Neural progenitor cell (in vitro differentiated cells): ENCODE measurements at regions not wholly inside any gene's neighbourhood (a gene's known extent, or its start where the extent isn't known, plus 50 kb on each side); places are given as distances from the start of the nearest gene placed in this dataset.

Experiments
- DNase-seq: peaks from one replicate; pipeline ENCODE4 v3.0.0-alpha.2; 2016; ENCODE audit warnings: low spot score
- H2AFZ ChIP-seq: fragments of 200-600 bp; sonication (generic); replicated peaks from 2 replicates; pipeline ENCODE4 v1.6.1; 2016; ENCODE audit warnings: antibody characterized with exemption
- H3F3A ChIP-seq: fragments of 200-600 bp; sonication (generic); 2 replicates; pipeline ENCODE4 v1.6.1; 2016; ENCODE audit warnings: antibody characterized with exemption, low read depth
- H3K27ac ChIP-seq: fragments of 200-600 bp; sonication (generic); 2 replicates; pipeline ENCODE4 v1.5.1; 2016; ENCODE audit warnings: mild to moderate bottlenecking
- H3K27me3 ChIP-seq: fragments of 200-600 bp; sonication (generic); 2 replicates; pipeline ENCODE4 v1.6.1; 2016; ENCODE audit warnings: mild to moderate bottlenecking, moderate library complexity
- H3K36me3 ChIP-seq: fragments of 200-600 bp; sonication (generic); 2 replicates; pipeline ENCODE4 v1.5.1; 2016
- H3K4me1 ChIP-seq: fragments of 200-600 bp; sonication (generic); 2 replicates; pipeline ENCODE4 v1.6.1; 2016; ENCODE audit warnings: mixed run types
- H3K4me2 ChIP-seq: fragments of 200-600 bp; sonication (generic); 2 replicates; pipeline ENCODE4 v1.6.1; 2016
- H3K4me3 ChIP-seq: fragments of 200-600 bp; sonication (generic); 2 replicates; pipeline ENCODE4 v1.5.1; 2016
- H3K79me2 ChIP-seq: fragments of 200-600 bp; sonication (generic); 2 replicates; pipeline ENCODE4 v1.6.1; 2016; ENCODE audit warnings: low read depth
- H3K9ac ChIP-seq: fragments of 200-600 bp; sonication (generic); 2 replicates; pipeline ENCODE4 v1.6.1; 2016
- H3K9me3 ChIP-seq: fragments of 200-600 bp; sonication (generic); 2 replicates; pipeline ENCODE4 v1.5.1; 2016; ENCODE audit warnings: low read depth
- H4K20me1 ChIP-seq: fragments of 200-600 bp; sonication (generic); 2 replicates; pipeline ENCODE4 v1.6.1; 2016; ENCODE audit warnings: low read depth
- H3K27ac Mint-ChIP-seq: 3 replicates; pipeline ENCODE4 v1.8.0; 2021; ENCODE audit warnings: mixed read lengths
- H3K27me3 Mint-ChIP-seq: 2 replicates; pipeline ENCODE4 v1.8.0; 2022; ENCODE audit warnings: low read depth, mild to moderate bottlenecking, inconsistent platforms, moderate library complexity, mixed read lengths; ENCODE audit not compliant: insufficient read depth
- H3K36me3 Mint-ChIP-seq: 3 replicates; pipeline ENCODE4 v1.8.0; 2021; ENCODE audit warnings: mixed read lengths
- H3K4me1 Mint-ChIP-seq: 3 replicates; pipeline ENCODE4 v1.8.0; 2021; ENCODE audit warnings: mixed read lengths
- H3K4me3 Mint-ChIP-seq: 3 replicates; pipeline ENCODE4 v1.8.0; 2021; ENCODE audit warnings: mild to moderate bottlenecking, moderate library complexity, mixed read lengths
- H3K9me3 Mint-ChIP-seq: 3 replicates; pipeline ENCODE4 v1.8.0; 2020; ENCODE audit warnings: mixed read lengths
- EZH2 ChIP-seq: fragments of 200-600 bp; sonication (generic); IDR thresholded peaks from 2 replicates; pipeline ENCODE4 v1.6.1; 2017; ENCODE audit warnings: antibody characterized with exemption, mild to moderate bottlenecking, moderate library complexity
- EZH2phosphoT487 ChIP-seq: fragments of 200-600 bp; sonication (generic); IDR thresholded peaks from 2 replicates; pipeline ENCODE4 v1.6.1; 2017; ENCODE audit warnings: antibody characterized with exemption
- TF ChIP-seq, protein P1 (sequence below): fragments of 200-600 bp; sonication (generic); IDR thresholded peaks from 2 replicates; pipeline ENCODE4 v1.5.1; 2017; ENCODE audit warnings: antibody characterized with exemption, mild to moderate bottlenecking

DNA sequence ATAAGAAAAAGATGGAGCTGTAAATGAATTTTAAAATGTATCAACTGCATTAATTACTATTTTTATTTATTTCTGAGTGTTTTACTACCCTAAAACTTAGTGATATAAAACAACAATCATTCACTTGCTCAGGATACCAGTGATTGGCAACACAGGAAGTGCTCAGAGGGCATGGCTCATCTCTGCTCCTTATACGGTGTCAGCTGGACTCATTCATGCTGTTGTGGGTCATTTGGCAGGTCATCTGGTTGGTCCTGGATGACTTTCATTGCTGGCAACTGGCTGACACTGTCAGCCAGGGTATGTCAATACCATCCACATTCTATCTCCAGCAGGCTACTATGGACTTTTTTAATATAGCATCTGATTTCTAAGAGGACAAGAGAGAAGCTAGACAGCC is 689.6 kb upstream of the NECTIN3 start:
- H3K27ac ChIP-seq, result no peak overlapping the region
- no peak overlapping the region for H3K4me2 ChIP-seq
- peaks cover 5% of the 10 kb centered on the region for H3K27me3 Mint-ChIP-seq
- no peak for DNase-seq
- H2AFZ ChIP-seq, result no peak overlapping the region
- no peak overlapping the region for H3K9ac ChIP-seq
- no peaks in the 10 kb centered on the region for H3K4me1 ChIP-seq
- peaks cover 31% of the 10 kb centered on the region for H3K4me1 Mint-ChIP-seq
- peaks cover 5% of the 10 kb centered on the region for H3K36me3 Mint-ChIP-seq
- no peaks in the 10 kb centered on the region for H3K36me3 ChIP-seq
- no peak overlapping the region for H3K4me3 Mint-ChIP-seq
- no peaks in the 10 kb centered on the region for H3K9me3 ChIP-seq
- peak overlapping the region; percentile 50 for H3K27ac Mint-ChIP-seq
- no peaks in the 10 kb centered on the region for H3K27me3 ChIP-seq
- no peak overlapping the region for H3K4me3 ChIP-seq
- no peaks in the 10 kb centered on the region for H3F3A ChIP-seq
- TF ChIP-seq, protein P1, sequence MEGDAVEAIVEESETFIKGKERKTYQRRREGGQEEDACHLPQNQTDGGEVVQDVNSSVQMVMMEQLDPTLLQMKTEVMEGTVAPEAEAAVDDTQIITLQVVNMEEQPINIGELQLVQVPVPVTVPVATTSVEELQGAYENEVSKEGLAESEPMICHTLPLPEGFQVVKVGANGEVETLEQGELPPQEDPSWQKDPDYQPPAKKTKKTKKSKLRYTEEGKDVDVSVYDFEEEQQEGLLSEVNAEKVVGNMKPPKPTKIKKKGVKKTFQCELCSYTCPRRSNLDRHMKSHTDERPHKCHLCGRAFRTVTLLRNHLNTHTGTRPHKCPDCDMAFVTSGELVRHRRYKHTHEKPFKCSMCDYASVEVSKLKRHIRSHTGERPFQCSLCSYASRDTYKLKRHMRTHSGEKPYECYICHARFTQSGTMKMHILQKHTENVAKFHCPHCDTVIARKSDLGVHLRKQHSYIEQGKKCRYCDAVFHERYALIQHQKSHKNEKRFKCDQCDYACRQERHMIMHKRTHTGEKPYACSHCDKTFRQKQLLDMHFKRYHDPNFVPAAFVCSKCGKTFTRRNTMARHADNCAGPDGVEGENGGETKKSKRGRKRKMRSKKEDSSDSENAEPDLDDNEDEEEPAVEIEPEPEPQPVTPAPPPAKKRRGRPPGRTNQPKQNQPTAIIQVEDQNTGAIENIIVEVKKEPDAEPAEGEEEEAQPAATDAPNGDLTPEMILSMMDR, result no peak
- TF ChIP-seq EZH2 (no peak), EZH2phosphoT487 (no peak)
- H3K9me3 Mint-ChIP-seq, result peaks cover 11% of the 10 kb centered on the region
- no peaks in the 10 kb centered on the region for H3K79me2 ChIP-seq
- H4K20me1 ChIP-seq, result no peaks in the 10 kb centered on the region

DNA sequence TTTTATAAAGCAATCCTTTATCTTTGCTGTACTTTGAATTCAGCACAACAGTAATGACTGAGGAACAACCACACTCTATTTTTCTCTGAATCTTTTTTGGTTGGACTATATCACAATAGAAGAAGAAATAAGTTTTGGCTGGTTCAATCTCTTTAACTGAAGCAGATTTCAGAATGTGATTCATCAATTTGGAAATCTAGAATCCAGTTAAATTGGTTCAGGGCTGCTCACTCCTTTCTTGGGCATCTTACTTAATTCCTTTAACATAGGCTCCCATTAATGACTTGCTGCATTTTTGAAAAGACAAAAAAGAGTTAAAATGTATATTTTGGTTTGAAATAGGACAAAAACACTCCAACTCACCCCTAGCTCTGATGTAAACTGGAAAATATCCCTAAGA is 688.3 kb upstream of the NECTIN3 start:
- H3K9ac ChIP-seq, result no peak overlapping the region
- Mint-ChIP-seq H3K9me3 (peaks cover 13% of the 10 kb centered on the region), H3K36me3 (peaks cover 5% of the 10 kb centered on the region), H3K27me3 (peaks cover 5% of the 10 kb centered on the region), H3K4me3 (no peak overlapping the region), H3K27ac (peak overlapping the region; percentile 88), H3K4me1 (peaks cover 31% of the 10 kb centered on the region)
- H4K20me1 ChIP-seq, result no peaks in the 10 kb centered on the region
- H3F3A ChIP-seq, result no peaks in the 10 kb centered on the region
- no peaks in the 10 kb centered on the region for H3K36me3 ChIP-seq
- H2AFZ ChIP-seq, result no peak overlapping the region
- no peaks in the 10 kb centered on the region for H3K9me3 ChIP-seq
- TF ChIP-seq EZH2phosphoT487 (no peak), EZH2 (no peak)
- TF ChIP-seq, protein P1, result no peak
- no peak overlapping the region for H3K4me2 ChIP-seq
- no peaks in the 10 kb centered on the region for H3K27me3 ChIP-seq
- H3K27ac ChIP-seq, result no peak overlapping the region
- no peaks in the 10 kb centered on the region for H3K4me1 ChIP-seq
- no peak for DNase-seq
- H3K79me2 ChIP-seq, result no peaks in the 10 kb centered on the region
- no peak overlapping the region for H3K4me3 ChIP-seq

- TF ChIP-seq EZH2phosphoT487 (no peak), EZH2 (no peak)
- TF ChIP-seq, protein P1, result no peak
- peaks cover 31% of the 10 kb centered on the region for H3K4me1 Mint-ChIP-seq
- peaks cover 13% of the 10 kb centered on the region for H3K9me3 Mint-ChIP-seq
- Histone ChIP-seq H3K9ac (no peak overlapping the region), H4K20me1 (no peaks in the 10 kb centered on the region), H3F3A (no peaks in the 10 kb centered on the region), H3K4me1 (no peaks in the 10 kb centered on the region), H3K4me3 (no peak overlapping the region), H2AFZ (no peak overlapping the region), H3K36me3 (no peaks in the 10 kb centered on the region), H3K4me2 (no peak overlapping the region), H3K79me2 (no peaks in the 10 kb centered on the region), H3K9me3 (no peaks in the 10 kb centered on the region), H3K27me3 (no peaks in the 10 kb centered on the region), H3K27ac (no peak overlapping the region)
- peaks cover 4% of the 10 kb centered on the region for H3K36me3 Mint-ChIP-seq
- H3K4me3 Mint-ChIP-seq, result no peak overlapping the region
- H3K27me3 Mint-ChIP-seq, result peaks cover 5% of the 10 kb centered on the region
- H3K27ac Mint-ChIP-seq, result peak overlapping the region; percentile 72
- no peak for DNase-seq
These were observed 687.0 kb upstream of the NECTIN3 start for GRCh38 chr3:110384601-110385000.
